Ovary (tissue), 3 donors: ENCODE measurements at regions not wholly inside any gene's neighbourhood (a gene's known extent, or its start where the extent isn't known, plus 50 kb on each side); places are given as distances from the start of the nearest gene placed in this dataset.

Source experiments
- EP300 ChIP-seq: sonication (generic); formaldehyde crosslinking; IDR thresholded peaks from one replicate; pipeline ENCODE4 v1.6.1; 2017; ENCODE audit warnings: antibody characterized with exemption
- POLR2A ChIP-seq: fragments of 450-650 bp; IDR thresholded peaks from one replicate; pipeline ENCODE4 v1.6.1; 2017; ENCODE audit warnings: antibody characterized with exemption, mild to moderate bottlenecking, moderate library complexity
- TF ChIP-seq, protein P1 (sequence below), 3 donors: fragments of 450-650 bp in 2 of 3; fragments of 200-600 bp in 1 of 3; IDR thresholded peaks; one replicate each; pipeline versions ENCODE4 v1.5.1 to v1.8.0; 2016 to 2022; ENCODE audit warnings: antibody characterized with exemption in 3 of 3, mild to moderate bottlenecking in 1 of 3
- donor health status: DM: no; HTN: no; CAD: no.

DNA sequence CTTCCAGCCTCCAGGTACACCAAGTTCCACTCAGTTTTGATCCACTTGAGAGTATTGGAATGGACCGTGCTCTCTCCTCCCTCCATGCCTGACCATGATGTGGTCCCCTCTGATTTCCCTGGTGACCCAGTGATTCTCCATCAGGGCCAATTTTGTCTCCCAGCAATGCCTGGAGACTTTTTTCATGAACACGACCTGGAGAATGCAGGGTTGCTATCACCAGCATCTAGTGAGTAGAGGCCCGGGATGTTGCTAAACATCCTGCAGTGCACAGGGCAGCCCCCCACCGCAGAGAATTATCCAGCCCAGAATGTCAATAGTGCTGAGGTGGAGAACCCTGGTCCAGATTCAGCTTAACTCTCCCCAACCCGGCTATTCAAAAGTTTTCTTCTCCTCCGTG is 134.0 kb upstream of the RREB1 start:
- TF ChIP-seq, protein P1, sequence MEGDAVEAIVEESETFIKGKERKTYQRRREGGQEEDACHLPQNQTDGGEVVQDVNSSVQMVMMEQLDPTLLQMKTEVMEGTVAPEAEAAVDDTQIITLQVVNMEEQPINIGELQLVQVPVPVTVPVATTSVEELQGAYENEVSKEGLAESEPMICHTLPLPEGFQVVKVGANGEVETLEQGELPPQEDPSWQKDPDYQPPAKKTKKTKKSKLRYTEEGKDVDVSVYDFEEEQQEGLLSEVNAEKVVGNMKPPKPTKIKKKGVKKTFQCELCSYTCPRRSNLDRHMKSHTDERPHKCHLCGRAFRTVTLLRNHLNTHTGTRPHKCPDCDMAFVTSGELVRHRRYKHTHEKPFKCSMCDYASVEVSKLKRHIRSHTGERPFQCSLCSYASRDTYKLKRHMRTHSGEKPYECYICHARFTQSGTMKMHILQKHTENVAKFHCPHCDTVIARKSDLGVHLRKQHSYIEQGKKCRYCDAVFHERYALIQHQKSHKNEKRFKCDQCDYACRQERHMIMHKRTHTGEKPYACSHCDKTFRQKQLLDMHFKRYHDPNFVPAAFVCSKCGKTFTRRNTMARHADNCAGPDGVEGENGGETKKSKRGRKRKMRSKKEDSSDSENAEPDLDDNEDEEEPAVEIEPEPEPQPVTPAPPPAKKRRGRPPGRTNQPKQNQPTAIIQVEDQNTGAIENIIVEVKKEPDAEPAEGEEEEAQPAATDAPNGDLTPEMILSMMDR (IDR thresholded peaks at IDR 0.05), result no peak
- TF ChIP-seq POLR2A, result no peak
- TF ChIP-seq EP300, result no peak
